NCI-H526 treated with DMSO at 0.1 percent for 48 hours (cell line): ENCODE measurements at regions not wholly inside any gene's neighbourhood (a gene's known extent, or its start where the extent isn't known, plus 50 kb on each side); places are given as distances from the start of the nearest gene placed in this dataset.
"Not testable (repeated sequence)": the region's sequence is repeated elsewhere in the genome, so short reads cannot be mapped to it uniquely, and the experiment has no call there.

Experiments used
- DNase-seq: peaks from one replicate; lab custom pipeline; 2025; lab: John Stamatoyannopoulos, UW

DNA sequence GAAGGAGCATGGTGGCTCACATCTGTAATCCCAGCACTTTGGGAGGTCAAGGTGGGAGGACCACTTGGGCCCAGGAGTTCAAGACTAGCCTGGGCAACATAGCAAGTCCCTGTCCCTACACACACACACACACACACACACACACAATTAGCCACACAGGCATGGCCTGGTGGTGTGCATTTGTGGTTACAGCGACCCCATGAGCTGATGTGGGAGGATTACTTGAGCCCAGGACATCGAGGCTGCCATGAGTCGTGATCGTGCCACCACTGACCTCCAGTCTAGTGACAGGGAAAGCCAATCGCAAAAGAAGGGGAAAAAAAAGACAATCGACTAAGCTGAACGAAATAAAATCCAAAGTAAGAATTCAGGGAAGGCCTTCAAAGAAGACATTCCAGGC, 67.9 kb downstream of the TBX3 start:
- DNase-seq: no peak

DNA sequence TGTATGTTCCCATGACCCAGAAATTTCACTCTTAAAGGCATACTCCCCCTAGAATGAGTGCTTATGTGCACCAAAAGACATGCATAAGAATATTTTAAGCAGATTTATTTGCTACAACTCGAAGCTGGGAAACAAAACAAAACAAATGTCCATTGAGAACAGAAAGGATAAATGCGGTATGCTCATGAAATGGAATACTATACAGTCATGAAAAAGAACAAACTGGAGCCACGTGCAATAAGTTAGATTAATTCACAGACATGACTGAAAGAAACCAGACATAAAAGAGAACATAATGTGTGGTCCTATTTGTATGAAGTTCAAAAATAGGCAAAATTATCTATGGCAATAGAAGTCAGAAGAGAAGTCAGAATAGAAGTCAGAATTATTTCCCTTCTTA, 69.9 kb downstream of the TBX3 start:
- DNase-seq: no peak

DNA sequence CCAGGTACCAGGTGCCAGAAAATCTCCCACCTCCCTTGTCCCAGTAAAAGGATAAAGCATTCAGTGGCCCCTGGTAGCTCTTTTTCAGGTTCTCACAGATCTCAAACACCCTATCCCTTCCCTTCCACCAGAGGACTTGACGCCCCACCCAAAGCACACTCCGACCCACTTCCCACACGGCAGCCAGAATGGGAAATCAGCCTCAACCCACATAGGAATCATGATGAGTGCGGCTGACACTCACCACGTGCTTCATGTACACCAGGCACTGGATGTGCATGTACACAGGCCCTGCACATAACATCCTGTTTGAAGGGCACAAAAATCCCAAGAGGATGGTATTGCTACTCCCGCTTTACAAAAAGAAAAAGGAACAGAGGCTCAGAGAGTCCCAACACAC, 71.9 kb downstream of the TBX3 start:
- DNase-seq: no peak

DNA sequence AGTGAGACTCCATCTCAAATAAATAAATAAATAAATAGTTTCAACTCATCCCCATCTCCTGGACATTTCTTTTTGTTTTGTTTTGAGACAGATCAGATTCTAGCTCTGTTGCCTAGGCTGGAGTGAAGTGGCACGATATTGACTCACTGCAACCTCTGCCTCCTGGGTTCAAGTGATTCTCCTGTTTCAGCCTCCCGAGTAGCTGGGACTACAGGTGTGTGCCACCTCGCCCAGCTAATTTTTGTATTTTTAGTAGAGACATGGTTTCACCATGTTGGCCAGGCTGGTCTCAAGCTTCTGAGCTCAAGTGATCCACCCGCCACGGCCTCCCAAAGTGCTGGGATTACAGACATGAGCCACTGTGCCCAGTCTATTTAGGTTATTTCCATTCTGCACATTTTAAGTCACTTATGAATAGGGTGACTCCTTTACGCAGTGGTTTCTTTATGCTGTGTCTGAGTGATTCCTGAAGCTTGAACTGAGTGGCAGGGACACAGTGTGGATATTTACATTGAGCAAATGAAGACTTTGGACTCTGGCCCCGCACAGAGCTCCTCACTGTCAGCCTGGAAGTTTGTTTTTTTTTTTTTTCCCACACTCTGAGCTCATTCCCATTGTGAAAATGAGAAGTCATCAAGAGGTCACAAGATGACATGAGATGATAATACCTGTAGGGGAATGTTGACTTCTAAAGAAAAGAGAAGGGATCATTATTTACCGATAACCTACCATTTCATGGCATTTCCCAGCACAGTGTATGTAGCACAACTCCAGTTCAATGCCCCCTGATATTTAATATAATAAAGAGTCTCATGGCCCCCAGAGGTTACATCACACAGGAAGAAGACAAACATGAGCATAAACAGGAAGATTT, 72.6 kb downstream of the TBX3 start:
- peak; percentile 55 for DNase-seq

DNA sequence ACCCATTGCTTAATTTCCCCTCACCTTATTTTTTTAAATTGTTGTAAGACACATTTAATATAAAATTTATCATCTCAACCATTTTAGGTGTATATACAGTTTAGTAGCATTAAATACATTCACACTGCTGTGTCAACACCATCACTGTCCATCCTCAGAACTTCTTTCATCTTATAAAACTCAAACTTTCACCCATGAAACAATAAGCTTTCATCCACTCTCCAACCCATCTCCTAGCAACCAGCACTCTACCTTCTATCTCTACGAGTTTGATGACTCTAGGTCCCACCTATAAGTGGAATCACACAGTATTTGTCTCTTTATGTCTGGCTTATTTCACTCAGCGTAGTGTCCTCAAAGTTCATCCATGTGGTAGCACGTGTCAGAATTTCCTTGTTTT, 75.5 kb downstream of the TBX3 start:
- DNase-seq: no peak

DNA sequence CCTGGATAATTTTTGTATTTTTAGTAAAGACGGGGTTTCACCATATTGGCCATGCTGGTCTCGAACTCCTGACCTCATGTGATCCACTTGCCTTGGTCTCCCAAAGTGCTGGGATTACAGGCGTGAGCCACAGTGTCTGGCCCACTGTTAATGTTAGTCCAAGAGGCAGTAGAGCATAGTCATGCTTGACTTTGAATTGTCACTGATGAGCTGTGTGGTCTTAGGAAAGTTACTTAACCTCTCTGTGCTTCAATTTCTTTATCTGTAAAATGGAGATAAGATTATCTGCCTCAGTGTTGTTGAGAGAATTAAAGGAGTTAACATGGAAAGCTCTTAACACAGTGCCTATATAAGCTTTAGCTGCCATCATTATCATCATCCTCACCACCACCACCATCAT, 78.1 kb downstream of the TBX3 start:
- DNase-seq: no peak

DNA sequence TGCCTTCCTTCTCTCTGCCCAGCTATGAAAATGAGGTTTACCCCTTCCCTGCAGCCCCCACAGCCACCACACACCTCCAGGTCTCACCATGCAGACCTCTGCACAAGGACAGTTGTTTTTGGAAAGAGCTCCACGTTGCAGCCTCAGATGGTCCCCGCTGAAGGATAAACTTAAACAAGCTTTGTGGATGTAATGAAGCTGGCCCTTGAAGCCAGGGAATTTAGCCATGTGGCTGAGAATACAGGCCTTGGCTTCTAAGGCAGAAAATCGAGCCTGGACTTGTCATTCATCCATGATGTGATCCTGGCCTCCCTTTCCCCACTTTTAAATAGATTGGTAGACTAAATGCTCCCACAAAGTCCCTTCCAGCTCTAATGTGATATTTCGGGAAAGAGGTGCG, 79.4 kb downstream of the TBX3 start:
- no peak for DNase-seq

DNA sequence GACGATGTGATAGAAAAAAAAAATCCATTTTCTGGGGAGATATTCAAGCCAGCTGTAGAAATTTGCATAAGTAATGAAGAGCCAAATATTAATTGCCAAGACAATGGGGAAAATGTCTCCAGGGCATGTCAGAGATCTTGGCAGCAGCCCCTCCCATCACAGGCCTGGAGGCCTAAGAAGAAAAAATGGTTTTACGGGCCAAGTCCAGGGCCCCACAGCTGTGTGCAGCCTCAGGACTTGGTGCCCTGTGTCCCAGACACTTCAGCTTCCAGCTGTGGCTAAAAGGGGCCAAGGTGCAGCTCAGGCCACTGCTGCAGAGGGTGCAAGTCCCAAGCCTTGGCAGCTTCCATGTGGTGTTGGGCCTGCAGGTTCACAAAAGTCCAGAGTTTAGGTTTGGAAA, 83.4 kb downstream of the TBX3 start:
- DNase-seq: not testable (repeated sequence)

DNA sequence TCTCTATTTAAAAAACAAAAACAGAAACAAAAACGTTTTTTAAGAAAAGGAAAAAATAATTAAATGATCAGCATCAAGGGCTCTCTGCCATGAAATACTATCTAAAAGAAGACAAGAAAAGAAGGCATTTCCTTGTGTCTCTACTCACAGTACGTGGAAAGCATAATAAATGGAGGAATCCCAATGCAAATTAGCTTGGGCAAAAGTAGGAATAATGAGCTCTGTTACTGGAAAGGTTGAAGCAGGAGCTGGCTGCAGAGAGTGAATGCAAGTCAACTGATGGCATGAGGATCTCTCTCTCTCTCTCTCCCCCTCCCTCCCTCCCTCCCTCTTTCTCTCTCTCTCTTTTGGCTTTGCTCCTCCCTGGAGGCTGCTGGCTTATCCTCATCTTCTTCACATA, 85.9 kb downstream of the TBX3 start:
- peak; percentile 7 for DNase-seq

DNA sequence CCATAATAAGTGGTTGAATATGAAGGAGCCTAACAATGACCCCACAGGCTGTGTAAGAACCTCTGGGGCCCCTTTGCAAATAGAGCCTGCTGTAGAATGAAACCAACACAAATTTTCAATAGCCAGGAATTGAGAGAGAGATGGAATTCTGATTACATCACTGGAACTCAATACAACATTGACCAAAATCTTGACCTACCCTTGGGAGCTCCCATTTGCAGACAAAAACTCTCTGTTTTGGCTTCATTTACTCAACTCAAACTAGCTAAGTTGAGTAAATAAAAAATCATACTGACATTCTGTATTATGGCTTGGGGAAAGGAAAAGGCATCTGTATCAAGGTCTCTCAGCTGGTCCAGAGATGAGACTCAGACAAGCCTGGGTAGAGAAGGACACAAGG, 91.0 kb downstream of the TBX3 start:
- DNase-seq: no peak

DNA sequence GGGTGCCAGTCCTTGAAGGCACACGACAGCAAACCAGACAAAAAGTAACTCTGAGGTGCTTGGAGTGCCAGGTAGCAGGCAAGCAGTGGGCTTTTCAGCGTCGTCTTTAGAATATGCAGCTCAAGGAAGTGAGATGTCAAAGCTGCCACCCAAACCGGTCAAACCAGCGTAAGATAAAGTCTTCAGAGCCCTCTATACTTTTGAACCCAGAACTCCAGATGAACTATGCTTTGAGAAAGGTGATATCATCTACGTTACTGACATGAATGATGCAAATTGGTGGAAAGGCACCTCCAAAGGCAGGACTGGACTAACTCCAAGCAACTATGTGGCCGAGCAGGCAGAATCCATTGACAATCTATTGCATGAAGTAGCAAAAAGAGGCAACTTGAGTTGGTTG, 95.9 kb downstream of the TBX3 start:
- no peak for DNase-seq

DNA sequence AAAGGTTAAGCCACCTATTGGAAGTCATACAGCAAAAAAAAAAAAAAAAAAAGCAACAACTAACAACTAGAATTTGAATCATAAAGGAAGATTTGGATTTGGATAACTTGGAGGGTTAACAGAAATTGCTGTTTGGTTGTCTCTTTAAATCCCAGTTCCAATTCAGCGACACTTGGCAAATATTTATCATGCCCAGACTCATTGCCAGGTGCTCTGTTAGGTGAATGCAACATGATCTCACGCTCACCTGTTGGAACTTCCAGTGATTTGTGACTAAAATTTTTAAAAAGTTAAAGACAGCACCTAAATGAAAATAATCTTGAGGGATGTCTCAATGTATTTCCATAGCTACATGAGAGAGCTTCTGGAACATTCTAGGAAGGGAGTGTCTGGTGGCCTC, 103.7 kb downstream of the TBX3 start:
- no peak for DNase-seq

DNA sequence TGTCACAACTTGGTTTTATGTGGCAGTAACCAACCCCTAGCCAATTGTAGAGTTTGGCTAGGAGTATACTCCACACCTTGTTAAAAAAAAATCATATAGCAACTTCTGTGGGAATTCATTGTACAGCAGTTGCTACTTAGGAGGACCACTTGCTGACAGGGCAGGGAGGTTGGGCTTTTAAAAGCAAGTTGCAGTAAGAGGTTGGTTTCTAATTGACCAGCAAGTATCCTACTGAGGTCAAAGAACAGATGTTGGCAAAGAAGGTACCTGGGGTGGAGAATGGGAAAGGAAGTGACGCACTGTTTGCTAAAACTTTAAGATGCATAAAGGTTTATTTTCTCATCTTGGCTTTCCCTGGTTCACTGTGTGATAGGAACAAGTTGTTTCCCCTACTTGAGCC, 104.6 kb downstream of the TBX3 start:
- DNase-seq: no peak

DNA sequence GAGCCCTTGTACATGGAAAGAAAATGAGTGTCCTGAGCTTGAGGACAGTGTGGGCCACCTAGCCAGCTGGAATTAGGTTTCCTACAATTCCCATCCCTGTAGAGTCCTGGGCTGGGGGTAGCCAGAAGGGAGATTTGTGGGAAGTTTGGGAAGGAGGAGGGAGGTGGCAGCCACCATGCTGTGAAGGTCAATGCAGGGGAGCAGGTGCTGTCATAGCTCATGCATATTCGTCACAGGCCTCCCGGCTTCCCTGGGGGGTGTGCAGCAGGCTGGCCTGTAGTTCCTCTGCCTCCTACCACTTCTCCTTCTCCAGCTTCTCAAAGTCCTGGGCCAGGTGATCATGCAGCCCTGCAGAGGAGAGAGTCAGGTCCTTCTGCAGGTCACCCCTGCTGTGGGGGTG, 121.3 kb downstream of the TBX3 start:
- no peak for DNase-seq

DNA sequence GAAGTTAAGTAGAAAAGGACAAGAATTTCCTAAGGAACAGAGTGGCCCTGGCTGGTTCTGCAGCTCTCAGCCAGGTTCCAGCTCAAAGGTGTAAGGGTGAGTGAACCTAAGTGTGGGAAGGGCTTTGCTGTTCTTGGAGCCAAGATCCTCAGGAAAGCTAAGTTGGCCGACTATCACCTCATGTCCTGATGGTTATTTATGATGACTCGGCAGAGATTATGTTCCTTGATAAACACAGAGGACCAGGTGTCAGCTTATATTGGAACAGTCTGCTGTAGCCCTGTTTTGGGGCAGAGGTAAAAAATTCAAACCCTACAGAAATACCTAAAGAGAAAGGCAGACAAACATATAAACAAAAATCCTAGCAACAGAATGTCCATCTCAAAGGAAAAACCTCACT, 128.5 kb downstream of the TBX3 start:
- no peak for DNase-seq

DNA sequence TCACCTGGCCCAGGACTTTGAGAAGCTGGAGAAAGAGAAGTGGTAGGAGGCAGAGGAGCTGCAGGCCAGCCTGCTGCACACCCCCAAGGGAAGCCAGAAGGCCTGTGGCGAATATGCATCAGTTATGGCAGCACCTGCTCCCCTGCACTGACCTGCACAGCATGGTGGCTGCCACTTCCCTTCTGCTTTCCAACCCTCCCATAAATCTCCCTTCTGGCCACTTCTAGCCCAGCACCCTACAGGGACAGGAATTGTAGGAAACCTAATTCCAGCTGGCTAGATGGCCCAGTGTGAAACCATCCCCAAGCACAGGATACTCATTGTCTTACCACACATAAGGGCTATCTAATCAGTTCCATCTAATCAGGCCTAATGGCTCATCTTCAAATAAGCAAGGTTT, 136.3 kb downstream of the TBX3 start:
- DNase-seq: no peak

DNA sequence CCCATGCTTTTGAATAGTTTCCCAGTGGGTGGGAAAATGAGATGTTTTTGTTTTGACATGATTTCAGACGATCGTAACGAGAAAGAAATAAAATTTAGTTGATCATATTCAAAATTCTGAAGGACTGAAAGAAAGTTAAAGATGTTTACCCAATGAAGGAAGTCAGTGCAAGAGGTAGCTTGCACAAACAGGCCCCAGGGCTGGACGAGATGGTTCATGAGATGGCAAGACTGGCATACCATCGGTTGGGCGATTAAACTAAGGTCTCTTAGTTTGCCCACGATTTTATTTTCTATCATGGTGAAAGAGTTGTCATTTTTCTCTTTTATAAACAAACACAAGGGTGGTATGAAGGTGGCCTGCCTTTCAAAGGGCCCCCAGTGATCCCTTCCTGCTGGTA, 124.5 kb upstream of the TBX5 start:
- DNase-seq: no peak

DNA sequence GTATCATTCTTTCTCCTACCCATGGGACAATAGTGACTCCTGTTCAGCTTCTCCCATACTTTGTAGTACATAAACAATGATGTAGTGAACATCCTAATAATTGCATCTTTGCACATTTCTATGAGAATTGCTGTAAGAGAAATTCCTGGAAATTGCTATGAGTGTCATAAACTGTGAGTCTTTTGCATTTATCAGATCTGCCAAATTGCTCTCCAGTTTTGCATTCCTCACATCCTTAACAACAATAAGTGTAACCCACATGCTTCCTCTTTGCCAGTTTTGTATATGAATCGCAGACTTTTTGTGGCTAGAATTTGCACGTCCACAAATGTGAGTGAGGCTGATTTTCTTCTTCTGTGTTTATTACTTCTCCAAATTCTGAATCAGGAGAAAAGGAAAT, 124.0 kb upstream of the TBX5 start:
- DNase-seq: no peak

DNA sequence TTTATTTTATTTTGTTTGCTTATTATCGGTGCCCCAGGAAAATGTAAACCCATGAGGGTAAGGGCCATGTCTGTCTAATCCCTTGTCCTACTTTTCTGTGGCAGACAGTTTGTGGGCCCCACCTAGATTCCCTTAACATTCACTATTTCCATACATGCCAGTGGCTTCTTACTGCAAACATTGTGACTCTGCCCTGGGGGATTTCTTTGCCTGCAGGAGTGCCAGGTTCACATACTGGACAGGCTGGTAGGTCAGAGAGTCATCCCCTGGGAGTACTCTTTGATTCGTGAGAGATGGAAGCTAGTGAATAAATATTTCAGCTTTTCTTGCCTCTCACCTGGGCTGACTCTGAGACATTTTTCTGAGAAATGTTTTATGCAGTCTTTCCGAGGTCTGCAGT, 122.8 kb upstream of the TBX5 start:
- no peak for DNase-seq

DNA sequence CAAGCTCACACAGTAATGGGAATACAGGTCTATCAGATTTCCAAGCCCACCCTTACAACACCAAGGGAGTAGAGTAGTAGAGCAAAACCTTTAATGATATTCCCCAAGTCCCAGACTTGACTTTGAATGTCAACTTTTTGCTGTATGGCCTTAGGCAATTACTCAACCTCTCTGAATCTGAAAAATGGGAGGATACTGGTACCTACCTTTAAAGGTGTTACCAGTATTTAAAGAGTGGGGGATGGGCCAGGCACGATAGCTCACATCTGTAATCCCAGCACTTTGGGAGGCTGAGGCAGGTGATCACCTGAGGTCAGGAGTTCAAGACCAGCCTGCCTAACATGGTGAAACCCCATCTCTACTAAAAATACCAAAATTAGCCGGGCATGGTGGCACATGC, 115.2 kb upstream of the TBX5 start:
- not testable (repeated sequence) for DNase-seq

DNA sequence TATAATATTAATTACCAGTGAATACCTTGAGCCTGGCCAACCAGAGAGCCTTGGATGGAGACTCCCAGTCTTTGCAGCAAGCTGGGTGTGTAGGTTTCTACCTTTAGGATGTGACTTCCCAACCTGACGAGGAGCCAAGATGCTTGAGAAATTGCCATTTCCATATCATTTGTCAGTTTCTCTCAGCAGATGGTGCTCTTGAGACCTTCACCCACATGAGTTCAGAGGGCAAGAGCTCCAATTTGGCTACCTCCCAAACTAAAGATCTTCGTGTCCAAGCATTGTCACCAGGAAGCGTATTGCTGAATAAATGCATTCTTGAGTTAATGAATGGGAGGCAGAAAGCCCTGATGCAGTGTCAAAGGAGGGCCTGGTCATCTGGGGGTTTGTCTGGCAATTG, 106.4 kb upstream of the TBX5 start:
- no peak for DNase-seq

DNA sequence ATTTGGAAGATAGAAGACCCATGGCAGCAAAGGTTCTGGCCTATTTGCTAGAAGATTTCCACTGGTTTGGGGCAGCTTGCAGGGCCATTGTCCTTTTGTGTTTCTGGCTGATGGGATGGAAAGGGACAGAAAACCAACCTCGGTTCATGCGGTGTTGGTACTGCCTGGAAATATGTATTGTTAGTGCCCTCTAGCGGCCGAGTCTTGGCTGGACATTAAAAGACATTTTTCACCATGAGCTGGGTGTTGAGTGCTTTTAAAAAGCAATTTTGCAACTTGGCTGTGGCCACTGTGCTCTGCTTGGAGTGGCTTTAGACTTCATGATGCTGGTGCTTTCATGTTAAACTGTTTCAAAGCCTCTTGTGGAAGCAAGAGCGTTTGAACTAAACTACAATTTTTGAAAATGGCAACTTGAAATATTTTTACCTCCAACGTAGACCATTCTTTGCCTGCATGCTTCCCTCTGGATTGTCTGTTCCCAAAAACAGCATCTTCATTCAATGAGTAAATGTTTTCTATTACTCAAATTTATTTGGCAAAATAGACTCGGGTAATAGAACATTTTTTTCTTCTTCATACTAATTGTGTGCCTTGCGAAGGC, 102.7 kb upstream of the TBX5 start:
- DNase-seq: peak; percentile 25

DNA sequence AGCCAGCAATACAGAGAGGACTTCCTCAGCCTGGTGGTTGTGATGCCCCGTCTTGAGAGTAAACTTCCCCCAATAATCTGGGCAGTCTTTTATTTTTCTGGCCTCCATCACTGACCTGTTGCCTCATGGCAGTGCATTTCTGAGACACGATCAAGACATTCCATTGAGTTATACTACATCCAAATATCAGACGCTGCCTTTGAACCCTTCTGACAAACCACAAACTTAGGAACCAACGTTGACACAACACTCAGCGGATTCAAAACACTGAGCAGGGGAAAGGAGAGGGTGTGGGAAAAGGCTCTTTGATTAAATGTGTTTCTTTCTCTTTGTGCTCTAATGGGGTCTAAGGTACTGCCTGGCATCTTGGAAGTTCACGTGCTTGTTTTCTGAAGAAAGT, 100.7 kb upstream of the TBX5 start:
- no peak for DNase-seq

DNA sequence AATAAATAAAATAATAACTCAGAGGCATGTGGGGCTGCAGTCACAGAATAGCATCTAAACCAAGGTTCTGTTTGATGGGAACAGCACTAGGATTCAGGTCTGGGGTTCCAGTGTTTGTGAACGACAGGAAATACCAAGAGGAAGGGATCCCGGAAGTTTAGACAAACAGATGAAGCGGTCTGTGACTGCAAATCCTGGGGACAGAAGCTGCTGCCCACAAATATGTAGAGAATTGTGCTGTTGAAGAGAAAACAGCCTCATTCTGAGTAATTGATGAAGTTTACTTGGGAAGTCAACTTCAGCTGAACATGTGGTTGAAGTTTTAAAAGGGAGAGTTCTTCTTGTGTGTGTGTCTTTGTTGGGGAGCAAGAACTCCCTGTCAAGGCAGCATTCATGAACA, 98.4 kb upstream of the TBX5 start:
- no peak for DNase-seq
